Right renal pelvis (tissue), 4 donors: ENCODE measurements at regions not wholly inside any gene's neighbourhood (a gene's known extent, or its start where the extent isn't known, plus 50 kb on each side); places are given as distances from the start of the nearest gene placed in this dataset.
"Not testable (repeated sequence)": the region's sequence is repeated elsewhere in the genome, so short reads cannot be mapped to it uniquely, and the experiment has no call there.

Experiments
- DNase-seq, 4 donors: peaks; one replicate each; pipeline ENCODE4 v3.0.0-alpha.2; 2013; ENCODE audit warnings: low read depth in 4 of 4, low spot score in 3 of 4, missing footprints in 1 of 4

- DNase-seq = no peak
These were observed 558.3 kb downstream of the DTWD2 start for GRCh38 chr5:118430076-118430475.

GRCh38 chr5:118407958-118408357 lies 580.4 kb downstream of the DTWD2 start:
- DNase-seq = no peak

GRCh38 chr5:118405650-118406061 lies 582.7 kb downstream of the DTWD2 start:
- peak in 1 of 4 donors; percentile 2 for DNase-seq

- no peak for DNase-seq
These were observed 591.1 kb downstream of the DTWD2 start for GRCh38 chr5:118397236-118397635.

- DNase-seq = no peak
These were observed 595.9 kb downstream of the DTWD2 start for GRCh38 chr5:118392491-118392890.

- not testable (repeated sequence) for DNase-seq
These were observed 605.4 kb downstream of the DTWD2 start for GRCh38 chr5:118382931-118383330.

- DNase-seq = no peak
These were observed 608.9 kb downstream of the DTWD2 start for GRCh38 chr5:118379470-118379869.

GRCh38 chr5:118378959-118379358 lies 609.4 kb downstream of the DTWD2 start:
- no peak for DNase-seq

- no peak for DNase-seq
These were observed 610.9 kb downstream of the DTWD2 start for GRCh38 chr5:118377420-118377819.

GRCh38 chr5:118371973-118372831 lies 616.1 kb downstream of the DTWD2 start:
- peak; percentile 21 to 39 (median 33) for DNase-seq

- DNase-seq = no peak
These were observed 621.9 kb downstream of the DTWD2 start for GRCh38 chr5:118366429-118366828.

GRCh38 chr5:118365718-118366117 lies 622.6 kb downstream of the DTWD2 start:
- no peak for DNase-seq

GRCh38 chr5:118354797-118355196 lies 633.5 kb downstream of the DTWD2 start:
- DNase-seq = no peak

- DNase-seq = no peak
These were observed 634.4 kb downstream of the DTWD2 start for GRCh38 chr5:118353970-118354369.

- no peak for DNase-seq
These were observed 651.9 kb downstream of the DTWD2 start for GRCh38 chr5:118336468-118336867.

- DNase-seq = no peak
These were observed 661.0 kb downstream of the DTWD2 start for GRCh38 chr5:118327389-118327788.

- DNase-seq = no peak
These were observed 661.8 kb downstream of the DTWD2 start for GRCh38 chr5:118326481-118327045.

- DNase-seq = no peak
These were observed 662.4 kb downstream of the DTWD2 start for GRCh38 chr5:118325931-118326330.

GRCh38 chr5:118323723-118324122 lies 664.6 kb downstream of the DTWD2 start:
- not testable (repeated sequence) for DNase-seq

GRCh38 chr5:118321081-118321480 lies 667.3 kb downstream of the DTWD2 start:
- no peak for DNase-seq

GRCh38 chr5:118320121-118320520 lies 668.2 kb downstream of the DTWD2 start:
- no peak for DNase-seq

GRCh38 chr5:118314931-118315330 lies 673.4 kb downstream of the DTWD2 start:
- DNase-seq = no peak
